Hindlimb muscle (tissue), 1 donor: ENCODE measurements at regions not wholly inside any gene's neighbourhood (a gene's known extent, or its start where the extent isn't known, plus 50 kb on each side); places are given as distances from the start of the nearest gene placed in this dataset.

Experiments used
- DNase-seq: peaks from one replicate; pipeline ENCODE4 v3.0.0-alpha.2; 2013

- no peak for DNase-seq
Measured at GRCh38 chr16:20167323-20167722, 93.6 kb upstream of the GPR139 start.

- no peak for DNase-seq
Measured at GRCh38 chr16:20166531-20167235, 93.0 kb upstream of the GPR139 start.

- no peak for DNase-seq
Measured at GRCh38 chr16:20153444-20153843, 79.8 kb upstream of the GPR139 start.

- DNase-seq, result no peak
Measured at GRCh38 chr16:20147091-20147490, 73.4 kb upstream of the GPR139 start.

- DNase-seq, result no peak
Measured at GRCh38 chr16:20141956-20142355, 68.3 kb upstream of the GPR139 start.

- DNase-seq, result no peak
Measured at GRCh38 chr16:20137909-20138308, 64.2 kb upstream of the GPR139 start.

GRCh38 chr16:20137194-20137593, 63.5 kb upstream of the GPR139 start:
- DNase-seq, result no peak

- no peak for DNase-seq
Measured at GRCh38 chr16:20136446-20136968, 62.8 kb upstream of the GPR139 start.

GRCh38 chr16:20129375-20129774, 55.7 kb upstream of the GPR139 start:
- no peak for DNase-seq
